GM08714 (cell line): ENCODE measurements at regions not wholly inside any gene's neighbourhood (a gene's known extent, or its start where the extent isn't known, plus 50 kb on each side); places are given as distances from the start of the nearest gene placed in this dataset.
"Not testable (repeated sequence)": the region's sequence is repeated elsewhere in the genome, so short reads cannot be mapped to it uniquely, and the experiment has no call there.

ENCODE experiments used
- H3K4me3 ChIP-seq: fragments of 200-500 bp; sonication (Bioruptor generic); 2 replicates; pipeline ENCODE4 v1.5.1; 2014; ENCODE audit warnings: mild to moderate bottlenecking, low read length, inconsistent platforms
- ZNF274 ChIP-seq: IDR thresholded peaks from 2 replicates; pipeline ENCODE4 v1.6.1; 2012; ENCODE audit warnings: mild to moderate bottlenecking, low read depth, low read length

GRCh38 chr21:16095005-16095404 lies 365.2 kb downstream of the USP25 start:
- no peak overlapping the region for H3K4me3 ChIP-seq
- no peak for TF ChIP-seq ZNF274

- no peak for TF ChIP-seq ZNF274
- no peak overlapping the region for H3K4me3 ChIP-seq
Measured at GRCh38 chr21:16096988-16097387, 367.2 kb downstream of the USP25 start.

- no peak overlapping the region for H3K4me3 ChIP-seq
- no peak for TF ChIP-seq ZNF274
Measured at GRCh38 chr21:16102113-16102512, 372.3 kb downstream of the USP25 start.

GRCh38 chr21:16108561-16109075 lies 378.8 kb downstream of the USP25 start:
- no peak for TF ChIP-seq ZNF274

GRCh38 chr21:16113052-16113715 lies 383.4 kb downstream of the USP25 start:
- H3K4me3 ChIP-seq, result no peak overlapping the region
- TF ChIP-seq ZNF274, result no peak

More at GRCh38 chr21:16108561-16109075, 378.8 kb downstream of the USP25 start:
- no peak overlapping the region for H3K4me3 ChIP-seq

GRCh38 chr21:16115461-16115860 lies 385.7 kb downstream of the USP25 start:
- no peak overlapping the region for H3K4me3 ChIP-seq
- no peak for TF ChIP-seq ZNF274

- no peak for TF ChIP-seq ZNF274
- H3K4me3 ChIP-seq, result no peak overlapping the region
Measured at GRCh38 chr21:16116069-16116468, 386.3 kb downstream of the USP25 start.

GRCh38 chr21:16116798-16117197 lies 387.0 kb downstream of the USP25 start:
- no peak for TF ChIP-seq ZNF274
- no peak overlapping the region for H3K4me3 ChIP-seq

GRCh38 chr21:16117331-16117730 lies 387.5 kb downstream of the USP25 start:
- no peak for TF ChIP-seq ZNF274
- no peak overlapping the region for H3K4me3 ChIP-seq

- no peak for TF ChIP-seq ZNF274
- H3K4me3 ChIP-seq, result no peak overlapping the region
Measured at GRCh38 chr21:16117851-16118590, 388.2 kb downstream of the USP25 start.

- no peak overlapping the region for H3K4me3 ChIP-seq
- TF ChIP-seq ZNF274, result no peak
Measured at GRCh38 chr21:16124378-16125138, 394.8 kb downstream of the USP25 start.

GRCh38 chr21:16125274-16125673 lies 395.5 kb downstream of the USP25 start:
- H3K4me3 ChIP-seq, result no peak overlapping the region
- no peak for TF ChIP-seq ZNF274

- H3K4me3 ChIP-seq, result not testable (repeated sequence)
Measured at GRCh38 chr21:16132453-16132852, 402.7 kb downstream of the USP25 start.

GRCh38 chr21:16133248-16133647 lies 403.5 kb downstream of the USP25 start:
- H3K4me3 ChIP-seq, result no peak overlapping the region
- TF ChIP-seq ZNF274, result no peak
